Loucy (cell line): ENCODE measurements at regions not wholly inside any gene's neighbourhood (a gene's known extent, or its start where the extent isn't known, plus 50 kb on each side); places are given as distances from the start of the nearest gene placed in this dataset.

ENCODE experiments used
- EZH2phosphoT487 ChIP-seq: fragments of 200-600 bp; IDR thresholded peaks from 2 replicates; pipeline ENCODE4 v1.6.1; 2018; ENCODE audit warnings: antibody characterized with exemption, mild to moderate bottlenecking, moderate library complexity, borderline replicate concordance
- TF ChIP-seq, protein P1 (sequence below): fragments of 200-600 bp; sonication (generic); conservative IDR thresholded peaks from 2 replicates; pipeline ENCODE4 v1.5.1; 2014; ENCODE audit warnings: mild to moderate bottlenecking, antibody characterized with exemption, low read length

DNA sequence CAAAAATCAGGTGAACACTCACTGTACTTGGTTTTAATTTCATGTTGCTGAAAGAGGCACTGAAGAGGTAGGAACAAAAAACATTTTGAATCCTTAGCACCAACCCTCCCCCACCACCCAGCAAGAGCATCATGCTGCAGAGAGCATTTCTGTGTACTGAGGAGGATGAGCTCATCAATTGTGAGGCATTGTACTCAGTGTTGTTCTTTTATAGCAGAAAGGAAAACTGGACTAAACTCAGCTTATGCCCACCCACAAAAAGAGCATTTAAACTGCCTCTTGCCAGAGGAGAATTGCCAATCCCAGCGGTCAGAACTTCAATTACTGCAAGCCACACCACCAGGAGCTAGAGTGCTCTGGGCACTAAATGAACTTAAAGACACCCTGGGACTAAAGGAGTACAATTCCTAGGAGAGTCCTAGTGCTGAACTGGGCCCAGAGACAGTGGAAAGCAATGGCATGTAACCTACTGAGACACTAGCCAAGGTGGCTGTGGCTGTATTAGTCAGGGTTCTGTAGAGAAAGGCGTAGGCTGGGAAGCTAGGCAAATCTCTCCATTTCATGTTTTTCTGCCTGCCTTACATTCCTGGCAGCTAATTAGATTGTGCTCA, 280.7 kb upstream of the KLHL4 start:
- TF ChIP-seq, protein P1, sequence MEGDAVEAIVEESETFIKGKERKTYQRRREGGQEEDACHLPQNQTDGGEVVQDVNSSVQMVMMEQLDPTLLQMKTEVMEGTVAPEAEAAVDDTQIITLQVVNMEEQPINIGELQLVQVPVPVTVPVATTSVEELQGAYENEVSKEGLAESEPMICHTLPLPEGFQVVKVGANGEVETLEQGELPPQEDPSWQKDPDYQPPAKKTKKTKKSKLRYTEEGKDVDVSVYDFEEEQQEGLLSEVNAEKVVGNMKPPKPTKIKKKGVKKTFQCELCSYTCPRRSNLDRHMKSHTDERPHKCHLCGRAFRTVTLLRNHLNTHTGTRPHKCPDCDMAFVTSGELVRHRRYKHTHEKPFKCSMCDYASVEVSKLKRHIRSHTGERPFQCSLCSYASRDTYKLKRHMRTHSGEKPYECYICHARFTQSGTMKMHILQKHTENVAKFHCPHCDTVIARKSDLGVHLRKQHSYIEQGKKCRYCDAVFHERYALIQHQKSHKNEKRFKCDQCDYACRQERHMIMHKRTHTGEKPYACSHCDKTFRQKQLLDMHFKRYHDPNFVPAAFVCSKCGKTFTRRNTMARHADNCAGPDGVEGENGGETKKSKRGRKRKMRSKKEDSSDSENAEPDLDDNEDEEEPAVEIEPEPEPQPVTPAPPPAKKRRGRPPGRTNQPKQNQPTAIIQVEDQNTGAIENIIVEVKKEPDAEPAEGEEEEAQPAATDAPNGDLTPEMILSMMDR, result no peak
- TF ChIP-seq EZH2phosphoT487, result no peak
